Fibroblast of skin of abdomen (primary cell): ENCODE measurements at regions not wholly inside any gene's neighbourhood (a gene's known extent, or its start where the extent isn't known, plus 50 kb on each side); places are given as distances from the start of the nearest gene placed in this dataset.
"Not testable (repeated sequence)": the region's sequence is repeated elsewhere in the genome, so short reads cannot be mapped to it uniquely, and the experiment has no call there.

ENCODE experiments used
- DNase-seq: peaks from one replicate; pipeline ENCODE4 v3.0.0-alpha.2; 2013

DNA sequence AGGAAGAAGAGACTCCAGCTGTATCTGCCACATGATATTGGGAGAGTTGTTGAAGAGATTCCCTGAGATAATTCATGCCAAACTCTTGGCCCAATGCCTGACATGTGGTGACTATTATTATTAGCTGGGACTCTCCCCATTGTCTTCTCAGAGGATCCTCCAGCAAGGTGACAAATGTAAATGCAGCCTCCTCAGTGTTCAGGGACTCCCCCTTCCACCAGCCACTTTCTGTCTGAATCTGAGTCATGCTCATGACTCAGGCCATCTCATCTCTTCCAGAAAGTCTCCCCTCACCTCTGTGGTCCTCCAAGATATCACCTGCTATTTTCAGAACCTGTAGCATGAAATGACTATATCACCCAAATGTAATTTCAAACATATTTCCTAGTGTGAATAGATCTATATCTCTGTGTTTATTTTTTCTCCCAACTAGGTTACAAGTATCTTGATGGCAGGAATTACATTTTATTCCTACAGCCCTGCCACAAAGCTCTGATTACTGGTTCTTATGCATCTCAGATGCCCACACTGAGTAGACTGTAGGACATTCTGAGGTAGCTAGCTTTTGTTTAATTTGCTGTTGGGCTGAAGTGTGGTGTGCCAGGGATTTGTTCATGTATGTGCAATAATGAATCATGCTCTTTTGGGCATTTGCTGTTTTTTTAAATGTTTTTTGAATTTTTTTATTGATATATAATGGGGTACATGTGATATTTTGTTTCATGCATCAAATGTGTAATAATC, 126.6 kb upstream of the IL12B start:
- DNase-seq, result peak; percentile 49

DNA sequence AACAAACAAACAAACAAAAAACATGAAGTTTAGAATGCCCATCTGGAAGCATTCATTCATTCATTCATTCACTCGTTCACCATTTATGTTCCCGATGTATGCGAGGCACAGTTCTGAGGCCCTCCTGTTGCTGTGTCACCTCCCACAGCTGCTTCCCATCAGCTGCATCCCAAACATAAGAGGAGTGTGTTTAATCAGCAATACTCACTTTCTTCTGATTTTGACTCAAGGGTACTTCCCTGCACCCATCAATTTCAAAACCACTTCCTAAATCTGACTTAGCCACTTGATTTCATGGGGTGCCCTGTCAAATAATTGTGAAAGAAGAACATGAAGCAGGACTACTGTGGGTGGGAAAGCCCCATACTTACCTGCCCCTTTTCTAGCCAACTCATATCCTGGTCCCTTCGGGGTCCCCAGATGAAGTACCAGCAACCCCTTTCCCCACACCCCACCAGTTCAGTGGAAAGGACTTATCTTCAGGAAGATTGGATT, 128.0 kb upstream of the IL12B start:
- DNase-seq, result no peak

DNA sequence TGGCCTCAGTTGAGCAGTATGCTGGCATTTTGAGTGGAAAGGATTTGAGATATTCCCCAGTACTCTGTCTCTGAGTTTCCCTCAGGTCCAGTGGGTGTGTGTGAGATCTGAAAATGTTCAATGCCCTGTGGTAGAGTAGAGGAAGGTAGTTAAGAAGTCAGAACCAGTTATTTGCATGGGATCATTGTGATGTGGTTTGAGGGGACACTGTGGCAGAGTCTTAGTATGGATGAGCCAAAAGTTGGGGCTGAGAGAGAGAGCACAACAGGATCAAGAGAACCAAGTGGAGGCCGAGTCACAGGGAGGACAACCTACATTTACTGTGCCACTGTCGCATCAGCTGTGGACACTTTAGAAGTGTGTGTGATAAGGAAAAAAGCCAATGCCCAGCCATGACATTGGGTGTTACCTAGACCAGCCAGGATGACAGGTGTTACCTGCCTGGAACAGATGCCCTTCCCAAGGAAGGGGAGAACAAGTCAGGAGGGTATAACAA, 128.9 kb upstream of the IL12B start:
- no peak for DNase-seq

DNA sequence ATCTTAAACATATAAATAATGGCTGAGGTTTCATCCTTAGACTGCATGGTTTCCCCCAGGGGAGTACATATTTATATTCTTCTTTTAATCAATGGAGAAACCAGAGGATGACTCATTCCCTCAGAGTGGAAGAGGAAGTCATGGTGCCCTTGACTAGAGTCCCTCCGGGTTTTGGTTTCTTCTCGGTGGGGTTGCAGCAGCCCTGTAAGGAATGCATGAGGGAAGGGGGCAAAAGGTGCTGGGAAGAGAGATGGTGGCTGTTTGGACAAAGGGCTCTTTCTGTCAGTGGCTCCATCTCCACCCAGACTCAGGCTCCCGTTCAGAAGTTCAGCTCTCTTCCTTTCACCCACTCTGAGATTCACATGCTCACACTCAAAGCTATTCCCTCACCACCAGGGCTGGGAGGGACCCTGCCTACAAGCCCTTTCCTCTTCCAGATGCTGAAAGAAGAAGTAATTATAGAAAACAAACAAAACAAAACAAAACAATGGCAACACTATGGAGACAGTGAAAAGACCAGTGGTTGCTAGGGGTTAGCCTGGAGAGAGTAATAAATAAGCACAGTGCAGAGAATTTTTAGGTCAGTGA, 129.8 kb upstream of the IL12B start:
- peak; percentile 53 for DNase-seq

DNA sequence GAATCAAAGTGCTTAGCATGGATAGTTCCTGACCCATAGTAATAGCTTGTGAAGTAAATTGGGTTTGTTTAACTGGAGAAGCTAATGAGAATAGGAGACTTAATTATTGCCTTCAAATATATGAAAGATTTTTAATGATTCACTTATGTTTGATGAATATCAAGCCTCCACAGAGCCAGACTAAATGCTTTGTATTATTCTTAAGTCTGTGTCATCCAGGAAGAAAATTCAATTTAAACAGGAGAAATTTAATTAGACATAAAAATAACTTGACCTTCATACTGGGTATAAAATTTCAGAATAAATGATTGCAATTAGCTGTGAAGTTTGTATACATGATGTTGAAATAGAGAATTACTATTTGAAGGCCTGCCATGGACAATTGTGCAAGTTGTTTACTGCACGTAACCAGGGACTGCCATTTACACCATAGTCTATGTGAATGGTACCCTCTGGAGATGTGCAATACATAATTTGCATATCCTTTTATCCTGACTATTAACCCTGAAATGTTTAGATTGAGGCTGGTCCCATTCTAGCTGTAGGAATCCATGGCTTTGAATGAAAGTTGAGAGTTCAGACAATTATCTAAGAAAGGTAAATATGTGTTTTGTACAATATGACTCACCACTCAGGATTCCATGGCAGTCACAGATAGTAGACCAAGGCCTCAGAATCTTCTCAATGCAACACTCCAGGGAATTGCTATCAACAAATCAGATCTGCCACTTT, 133.5 kb upstream of the IL12B start:
- DNase-seq, result peak; percentile 38

DNA sequence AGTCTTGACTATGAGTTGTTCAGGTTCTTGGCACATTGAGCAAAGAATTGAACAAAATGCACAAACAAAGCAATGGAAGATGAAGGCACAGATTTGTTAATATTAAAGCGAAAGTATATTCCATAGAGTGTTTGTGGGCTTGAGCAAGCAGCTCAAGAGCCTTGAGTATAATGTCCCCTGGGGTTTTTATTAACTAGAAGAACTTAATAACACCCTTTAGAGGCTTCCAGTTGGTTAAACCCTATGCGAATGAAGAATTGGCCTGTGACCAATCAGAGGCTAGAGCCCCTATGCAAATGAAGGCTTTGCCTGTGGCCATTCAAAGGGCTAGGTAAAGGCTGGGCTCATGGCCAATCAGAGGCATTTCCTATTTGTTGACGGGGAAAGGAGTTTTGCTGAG, 135.3 kb upstream of the IL12B start:
- DNase-seq, result no peak

- no peak for DNase-seq
These were observed 137.4 kb upstream of the IL12B start for GRCh38 chr5:159467666-159468065.

DNA sequence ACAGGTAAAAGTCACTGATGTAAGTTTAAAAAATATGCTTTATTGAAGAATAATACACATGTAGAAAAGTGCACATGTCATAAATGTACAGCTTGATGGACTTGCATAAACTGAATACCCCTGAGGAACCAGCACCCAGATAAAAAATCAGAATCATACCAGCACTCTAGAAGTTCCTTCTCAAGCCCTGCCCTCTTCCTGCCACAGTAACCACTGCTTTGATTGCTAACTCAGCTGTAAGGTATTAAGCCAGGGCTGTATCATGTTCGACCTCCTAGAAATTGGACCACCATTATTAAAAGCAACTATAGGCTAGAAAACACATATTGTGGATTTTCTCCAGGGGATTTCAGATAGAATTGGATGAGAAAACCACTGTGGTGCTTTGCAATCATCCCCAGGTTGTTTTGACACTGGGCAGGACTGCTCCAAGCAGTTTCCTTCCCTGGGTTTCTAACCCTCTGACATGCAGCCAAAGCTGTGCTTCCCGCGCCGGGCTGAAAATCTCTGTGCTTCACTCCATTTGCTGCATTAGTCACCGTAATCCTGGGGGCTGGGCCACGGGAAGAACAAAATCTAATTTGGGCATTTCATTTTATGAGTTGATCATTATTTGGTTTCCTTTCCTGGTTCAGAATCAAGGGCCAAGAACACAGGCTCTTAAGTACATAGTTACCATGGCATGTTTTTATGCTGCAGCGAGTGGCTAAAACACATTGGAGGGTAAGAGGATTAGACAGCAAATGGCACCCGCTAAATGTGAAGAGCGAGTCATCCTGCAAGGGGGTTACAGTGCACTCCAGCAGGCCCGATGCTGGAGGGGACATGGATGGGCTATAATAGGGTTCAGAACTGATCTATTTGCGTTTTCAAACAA, 139.4 kb upstream of the IL12B start:
- DNase-seq, result no peak

- DNase-seq, result no peak
These were observed 141.6 kb upstream of the IL12B start for GRCh38 chr5:159471904-159472303.

DNA sequence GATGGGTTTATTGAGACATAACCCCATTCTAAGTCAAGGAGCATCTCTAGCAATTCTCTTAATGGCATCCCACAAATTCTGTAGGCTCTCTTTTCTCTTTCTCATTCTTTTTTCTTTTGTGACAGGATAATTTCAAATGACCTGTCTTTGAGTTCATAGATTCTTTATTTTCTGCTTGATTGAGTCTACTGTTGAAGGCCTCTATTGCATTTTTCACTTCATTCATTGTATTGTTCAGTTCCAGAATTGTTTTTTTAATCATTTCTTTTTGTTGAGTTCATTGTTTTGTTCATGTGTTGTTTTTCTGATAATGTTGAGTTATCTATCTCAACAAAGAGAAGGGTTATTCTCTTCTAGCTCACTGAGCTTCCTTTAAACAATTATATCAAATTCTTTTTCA, 144.7 kb upstream of the IL12B start:
- no peak for DNase-seq

- no peak for DNase-seq
These were observed 148.7 kb upstream of the IL12B start for GRCh38 chr5:159478950-159479349.

DNA sequence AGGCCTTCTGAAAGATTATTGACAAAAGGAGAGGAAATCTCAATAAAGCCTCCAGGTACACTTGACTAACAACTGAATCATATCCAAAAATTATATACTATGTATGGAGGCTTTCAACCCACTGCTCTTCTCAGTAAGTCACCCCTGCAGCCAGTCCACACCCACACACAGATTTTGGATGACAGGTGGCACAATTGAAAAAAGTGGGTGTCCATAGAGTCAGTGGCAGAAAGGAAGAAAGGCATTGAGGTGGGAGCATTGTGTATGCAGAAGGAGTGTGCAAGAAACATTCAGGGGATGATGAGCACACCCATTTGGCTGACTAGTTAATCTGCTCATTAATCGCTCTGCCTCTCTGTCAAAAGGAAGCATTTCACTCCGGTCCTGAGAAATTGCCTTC, 150.6 kb upstream of the IL12B start:
- no peak for DNase-seq

DNA sequence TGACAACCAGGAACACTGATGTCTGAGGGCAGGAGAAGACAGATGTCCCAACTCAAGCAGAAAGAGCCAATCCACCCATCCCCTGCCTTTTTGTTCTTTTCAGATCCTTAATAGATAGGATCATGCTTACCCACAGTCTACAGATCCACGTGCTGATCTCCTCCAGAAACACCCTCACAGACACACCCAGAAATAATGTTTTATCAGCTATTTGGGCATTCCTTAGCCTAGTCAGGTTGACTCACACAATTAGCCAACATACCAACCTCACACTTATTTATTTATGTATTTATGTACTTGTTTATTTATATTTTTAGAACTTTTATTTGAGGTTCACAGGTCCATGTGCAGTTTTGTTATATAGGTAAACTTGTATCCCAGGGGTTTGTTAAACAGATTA, 151.5 kb upstream of the IL12B start:
- DNase-seq, result no peak

DNA sequence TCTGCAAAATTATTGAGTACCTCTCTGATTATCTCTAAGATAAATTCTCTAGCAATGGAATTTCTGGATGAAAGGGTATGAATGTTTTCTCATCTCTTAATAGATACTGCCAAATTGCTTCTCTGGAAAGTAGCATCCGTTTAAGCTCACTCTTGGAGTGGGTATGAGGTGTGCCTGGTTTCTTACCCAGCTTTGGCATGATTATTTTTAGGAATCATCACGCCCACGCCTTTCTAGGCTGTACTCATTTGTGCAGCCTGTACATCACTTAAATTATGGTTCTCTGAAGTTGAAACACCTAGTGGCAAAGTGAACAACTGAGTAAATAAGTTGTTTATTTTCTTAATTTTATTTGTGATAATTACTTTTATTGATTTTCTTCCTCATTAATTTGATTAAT, 156.5 kb upstream of the IL12B start:
- DNase-seq, result no peak

DNA sequence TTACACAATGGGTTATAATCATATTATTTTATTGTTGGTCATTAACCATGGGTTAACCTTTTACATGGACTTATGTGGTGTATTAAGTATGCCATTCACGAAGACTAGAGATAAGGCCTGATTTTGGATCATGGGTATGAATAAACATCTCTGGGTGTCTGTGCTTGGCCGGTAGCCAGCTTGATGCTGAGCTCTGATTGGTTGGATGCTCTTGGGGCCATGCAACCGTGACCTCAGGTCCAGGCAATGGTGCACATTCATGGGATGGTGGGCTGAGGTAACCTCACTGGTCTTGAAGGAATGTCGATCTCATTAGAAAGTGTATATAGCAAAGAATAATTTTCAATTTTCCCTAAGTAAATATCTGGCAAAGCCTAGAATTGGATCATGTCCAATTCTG, 158.2 kb upstream of the IL12B start:
- no peak for DNase-seq

DNA sequence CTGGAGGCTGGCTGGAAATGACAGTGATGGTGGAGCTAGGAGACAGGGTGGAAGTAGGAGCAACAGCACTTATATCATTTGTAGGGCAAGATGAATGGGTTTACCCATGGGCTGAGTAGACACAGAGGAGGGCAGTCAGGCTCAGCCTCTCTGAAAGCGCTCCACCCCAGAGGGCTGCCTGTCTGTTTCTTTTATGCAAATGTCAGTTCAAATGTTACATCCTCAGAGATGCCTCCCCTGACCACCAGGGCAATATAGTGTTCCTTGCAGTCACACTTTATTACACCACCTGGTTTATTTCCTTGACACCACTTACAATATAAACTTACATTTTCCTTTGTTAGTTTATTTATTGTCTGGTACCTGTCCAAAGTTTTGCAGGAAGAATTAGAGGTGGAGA, 159.5 kb upstream of the IL12B start:
- DNase-seq, result no peak

DNA sequence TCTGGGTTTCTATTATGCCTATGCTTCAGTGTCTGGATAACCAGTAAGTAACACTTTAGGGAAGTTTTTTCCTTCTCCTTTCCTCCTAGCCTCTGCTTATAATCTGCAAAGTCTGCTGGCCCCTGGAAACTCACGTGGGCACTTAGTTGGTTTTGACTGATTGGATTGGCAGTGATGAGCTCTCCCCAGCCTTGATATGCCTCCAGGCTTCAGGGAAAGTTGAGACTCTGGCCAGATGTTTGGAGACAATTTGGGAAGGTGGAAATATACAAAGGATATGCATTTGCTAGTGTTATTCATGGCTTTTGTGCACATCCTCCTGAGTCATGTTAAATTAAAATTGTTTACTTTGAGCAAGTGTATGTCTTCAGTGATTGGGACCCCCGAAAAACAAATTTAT, 160.2 kb upstream of the IL12B start:
- DNase-seq, result no peak

GRCh38 chr5:159493696-159494095, 163.4 kb upstream of the IL12B start:
- DNase-seq, result no peak

DNA sequence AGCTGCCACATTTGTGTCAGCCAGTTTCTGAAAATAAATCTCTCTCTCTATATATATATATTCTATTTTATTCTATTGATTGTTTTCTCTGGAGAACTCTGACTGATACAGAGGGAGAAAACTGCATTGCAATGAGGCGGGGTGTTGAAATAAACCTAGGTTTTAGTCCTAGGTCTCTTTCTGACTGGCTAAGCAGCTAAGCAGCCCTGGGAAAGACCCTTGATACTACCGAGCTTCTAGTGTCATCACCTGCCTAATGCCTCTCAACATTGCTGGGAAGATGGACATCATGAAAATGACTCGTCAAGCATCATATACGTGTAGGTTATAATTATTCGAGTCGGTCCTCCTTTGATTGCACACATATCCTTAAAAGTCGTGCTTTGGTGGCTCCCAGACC, 166.5 kb upstream of the IL12B start:
- no peak for DNase-seq

GRCh38 chr5:159497221-159497620, 166.9 kb upstream of the IL12B start:
- DNase-seq, result no peak

- no peak for DNase-seq
These were observed 168.3 kb upstream of the IL12B start for GRCh38 chr5:159498630-159499029.

GRCh38 chr5:159502116-159502515, 171.8 kb upstream of the IL12B start:
- not testable (repeated sequence) for DNase-seq

DNA sequence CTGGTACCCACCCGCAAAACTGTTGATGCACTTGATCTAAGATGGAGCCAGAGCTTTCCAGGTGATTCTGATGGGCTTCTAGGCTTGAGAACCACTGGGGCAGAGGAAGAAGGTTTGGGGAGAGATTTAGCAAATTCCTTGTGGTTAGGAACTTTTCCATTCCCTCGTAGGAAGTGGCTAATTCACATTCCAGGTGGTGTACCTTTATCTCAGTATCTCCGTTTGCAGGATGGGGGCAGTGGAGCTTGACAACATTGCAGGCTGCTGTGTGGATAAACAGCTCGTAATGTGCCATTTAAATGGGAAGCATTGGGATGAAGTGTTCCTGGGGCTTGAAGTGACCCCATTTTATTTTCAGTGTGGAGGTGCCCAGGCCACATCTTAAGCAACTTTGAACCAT, 172.9 kb upstream of the IL12B start:
- no peak for DNase-seq
